GM21737 (cell line): ENCODE measurements at regions not wholly inside any gene's neighbourhood (a gene's known extent, or its start where the extent isn't known, plus 50 kb on each side); places are given as distances from the start of the nearest gene placed in this dataset.
"Not testable (repeated sequence)": the region's sequence is repeated elsewhere in the genome, so short reads cannot be mapped to it uniquely, and the experiment has no call there.

Source experiments
- ATAC-seq: cut with Tn5 transposase; IDR thresholded peaks from one replicate; pipeline ENCODE4 v1.9.1; 2021; ENCODE audit warnings: mild to moderate bottlenecking, moderate library complexity; ENCODE audit not compliant: unreplicated experiment

DNA sequence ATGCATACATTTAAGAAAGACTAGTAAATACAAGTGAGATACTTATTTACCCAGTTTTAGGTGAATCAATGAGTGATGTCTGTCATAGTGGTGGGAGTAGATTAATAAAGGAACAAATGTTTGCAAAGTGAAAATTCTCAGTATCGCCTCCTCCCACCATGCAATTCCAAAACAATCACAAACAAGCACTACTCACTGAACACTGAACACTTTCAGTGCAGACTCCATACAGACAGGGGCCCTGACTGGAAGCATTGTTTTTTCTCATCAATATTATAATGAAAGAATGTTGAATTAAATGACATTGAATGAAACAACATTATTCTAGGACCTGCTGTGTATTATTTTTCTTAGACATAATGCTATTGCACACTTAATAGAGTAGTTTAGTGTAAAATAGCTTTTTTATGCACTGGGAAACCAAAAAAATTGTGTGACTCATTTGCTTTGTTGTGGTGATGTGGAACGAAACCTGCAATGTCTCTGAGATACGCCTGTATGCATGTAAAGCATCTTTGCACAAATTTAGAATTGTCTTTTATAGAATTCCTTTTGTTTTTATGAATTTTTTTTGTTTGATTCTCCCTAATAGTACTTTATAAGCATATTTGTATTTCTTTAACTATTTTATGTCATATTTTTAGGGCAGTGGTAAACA lies 317.5 kb downstream of the UTRN start:
- ATAC-seq: no peak

DNA sequence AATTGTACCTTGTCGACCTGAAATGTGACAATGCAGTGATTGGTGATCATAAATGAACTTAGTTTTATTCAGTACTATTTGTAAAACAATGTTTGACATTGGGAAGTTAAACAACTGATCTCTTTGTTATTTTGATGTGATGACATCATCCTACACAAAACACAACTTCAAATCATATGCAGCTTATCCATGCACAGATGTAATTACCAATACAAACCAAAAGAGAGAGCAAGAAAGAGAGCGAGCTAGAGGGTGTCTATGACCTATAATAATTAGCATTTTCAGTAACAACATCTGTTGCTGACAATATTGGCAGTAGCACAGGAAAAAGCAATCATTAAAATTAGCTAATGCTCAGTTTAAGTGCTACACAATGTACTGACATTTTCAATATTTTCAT lies 320.9 kb downstream of the UTRN start:
- no peak for ATAC-seq

DNA sequence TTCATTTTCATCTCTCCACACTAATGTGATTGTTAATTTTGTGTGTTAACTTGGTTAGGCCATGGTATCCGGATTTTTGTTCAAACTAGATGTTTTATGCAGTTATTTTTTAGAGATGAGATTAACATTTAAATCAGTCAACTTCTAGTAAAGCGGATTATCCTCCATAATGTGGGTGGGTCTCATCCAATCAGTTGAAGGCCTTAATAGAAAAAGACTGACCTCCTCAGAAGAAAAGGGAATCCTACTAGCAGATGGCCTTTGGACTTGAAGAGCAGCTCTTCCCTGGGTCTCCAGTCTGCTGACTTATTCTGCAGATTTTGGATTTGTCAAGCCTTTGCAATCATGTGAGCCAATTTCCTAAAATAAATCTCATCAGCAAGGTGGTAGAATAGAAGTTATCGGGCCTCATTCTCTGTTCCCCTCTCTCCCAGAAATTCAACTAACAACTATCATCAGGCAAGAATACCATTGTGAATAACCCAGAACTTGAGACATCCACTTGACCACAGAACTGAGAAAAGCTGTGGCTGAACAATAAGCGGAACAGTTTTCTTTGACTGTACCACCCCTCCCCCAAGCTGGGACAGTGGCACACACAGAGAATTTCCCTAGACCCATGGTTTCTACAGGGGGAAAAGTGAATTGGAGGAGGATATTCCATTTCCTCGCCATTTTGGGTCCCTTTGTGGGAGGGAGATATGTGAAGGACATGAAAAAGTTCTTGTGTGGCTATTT lies 323.0 kb downstream of the UTRN start:
- no peak for ATAC-seq

DNA sequence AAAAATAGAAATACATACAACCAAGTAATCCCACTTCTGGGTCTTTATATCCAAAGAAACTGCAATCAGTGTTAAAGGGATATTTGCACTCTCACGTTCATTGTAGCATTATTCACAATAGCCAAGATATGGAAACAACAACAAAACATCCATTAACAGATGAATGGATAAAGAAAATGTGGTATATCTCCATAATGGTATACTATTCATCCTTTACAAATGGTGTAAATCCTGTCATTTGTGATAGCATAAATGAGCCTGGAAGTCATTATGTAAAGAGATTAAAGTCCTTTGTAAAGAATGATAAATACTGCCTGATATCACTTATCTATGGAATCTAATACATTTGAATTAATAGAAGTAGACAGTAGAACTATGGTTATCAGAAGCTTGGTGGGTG lies 327.7 kb downstream of the UTRN start:
- ATAC-seq: no peak

DNA sequence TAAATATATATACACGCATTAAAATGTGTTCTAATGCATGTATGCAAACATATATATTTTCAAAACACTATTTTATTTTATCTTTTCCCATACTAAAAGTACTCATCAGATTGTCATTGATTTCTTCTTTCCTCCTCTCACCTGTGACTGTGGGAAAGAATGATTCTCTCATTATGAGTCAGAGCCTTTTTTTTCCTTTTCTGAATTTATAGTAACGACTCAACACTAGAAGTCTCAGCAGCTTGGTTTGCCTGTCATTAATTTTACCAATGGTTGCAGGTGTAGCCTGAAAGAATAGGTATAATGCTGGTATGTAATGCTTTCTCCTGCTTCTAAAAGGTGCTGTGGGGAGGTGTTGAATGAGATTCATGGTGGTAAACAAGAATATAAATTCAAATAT lies 328.7 kb downstream of the UTRN start:
- peak; percentile 65 for ATAC-seq

DNA sequence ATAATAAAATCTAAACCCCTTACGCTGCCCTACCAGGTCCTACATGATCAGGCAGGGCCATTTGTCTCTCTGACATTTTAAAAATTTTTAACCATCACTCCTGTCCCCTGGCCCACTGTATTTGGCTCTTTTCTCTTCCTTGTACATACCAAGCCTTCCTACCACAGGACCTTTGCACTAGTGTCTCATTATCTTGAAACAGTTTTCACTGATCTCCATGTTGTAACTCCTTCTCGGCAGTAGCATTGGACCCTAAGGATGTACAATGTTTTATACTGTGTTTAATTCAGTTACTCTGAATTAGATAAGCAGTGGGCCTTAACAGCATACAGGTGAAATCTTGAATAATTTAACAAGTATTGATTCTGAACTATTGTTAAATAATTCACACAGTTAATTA lies 330.7 kb downstream of the UTRN start:
- no peak for ATAC-seq

DNA sequence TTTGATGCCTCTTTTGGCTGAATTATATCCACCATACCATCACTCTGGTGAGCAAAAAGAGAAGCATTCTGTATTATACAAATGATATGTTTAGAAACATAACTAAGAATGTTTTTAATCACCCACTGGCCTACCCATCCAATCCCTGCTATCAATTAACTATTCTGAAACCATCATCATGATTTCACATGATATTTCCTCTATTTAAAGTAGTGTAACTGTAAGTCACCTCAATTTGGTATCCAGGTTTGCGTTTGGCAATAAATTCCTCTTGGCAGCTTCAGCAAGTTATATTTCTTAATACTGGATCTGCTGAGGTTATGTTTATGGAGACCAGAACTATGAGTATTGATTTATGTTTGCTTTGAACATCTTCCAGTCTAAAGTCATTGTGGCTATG lies 332.1 kb downstream of the UTRN start:
- ATAC-seq: no peak

DNA sequence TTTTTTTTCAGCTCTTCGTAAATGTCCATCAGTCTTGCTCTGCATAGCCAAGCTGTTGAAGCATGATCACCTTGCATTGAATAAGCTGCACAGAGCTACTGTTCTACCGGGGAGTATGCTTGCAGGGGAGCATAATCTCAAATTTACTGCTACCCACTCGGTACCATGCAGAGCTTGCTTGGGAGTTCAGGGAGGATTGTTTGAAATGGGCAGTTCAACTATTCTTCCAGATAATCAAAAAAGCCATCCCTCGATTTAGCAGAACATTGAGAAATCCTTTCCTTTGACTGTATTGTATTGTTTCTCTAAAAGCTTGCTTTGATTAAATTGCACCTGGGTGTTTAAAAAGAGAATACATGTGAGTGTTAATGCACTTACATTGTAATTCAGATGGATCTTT lies 332.6 kb downstream of the UTRN start:
- ATAC-seq: no peak

DNA sequence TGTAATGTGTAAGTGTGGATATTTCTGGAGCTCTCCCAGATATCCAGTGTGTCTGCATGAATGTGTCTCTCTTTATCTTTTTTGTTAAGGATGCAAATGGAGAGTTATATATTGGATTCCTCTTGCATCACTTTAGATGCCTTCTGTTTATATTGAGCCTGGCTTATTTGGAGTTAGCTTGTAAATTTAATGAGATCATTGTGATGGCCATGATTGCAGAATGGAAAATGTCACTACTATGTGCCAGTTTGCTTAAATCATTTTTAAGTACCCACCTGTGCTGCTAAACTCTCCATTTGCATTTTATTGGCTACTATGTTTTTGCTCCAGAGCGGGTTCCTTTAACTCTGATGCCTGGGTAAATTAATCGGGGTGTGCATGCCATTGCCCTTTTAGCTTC lies 334.8 kb downstream of the UTRN start:
- no peak for ATAC-seq

DNA sequence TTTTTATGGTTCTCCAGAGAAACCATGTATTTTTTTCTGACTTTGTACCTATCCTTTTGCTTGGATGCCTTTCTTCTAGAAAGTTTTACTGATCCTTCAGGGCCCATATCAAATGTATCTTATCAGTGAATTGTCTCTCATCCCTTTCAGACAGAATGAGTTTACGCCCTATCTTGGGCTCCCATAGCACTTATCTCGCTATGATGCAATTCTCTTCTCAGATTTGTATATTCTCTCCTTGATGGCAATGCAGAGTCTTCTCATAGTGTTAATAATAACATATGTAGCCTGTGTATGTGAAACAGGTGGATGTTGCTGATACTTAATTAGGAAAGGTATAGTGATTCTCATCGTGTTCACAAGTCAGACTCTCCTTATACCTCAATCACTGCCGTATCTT lies 336.2 kb downstream of the UTRN start:
- no peak for ATAC-seq

DNA sequence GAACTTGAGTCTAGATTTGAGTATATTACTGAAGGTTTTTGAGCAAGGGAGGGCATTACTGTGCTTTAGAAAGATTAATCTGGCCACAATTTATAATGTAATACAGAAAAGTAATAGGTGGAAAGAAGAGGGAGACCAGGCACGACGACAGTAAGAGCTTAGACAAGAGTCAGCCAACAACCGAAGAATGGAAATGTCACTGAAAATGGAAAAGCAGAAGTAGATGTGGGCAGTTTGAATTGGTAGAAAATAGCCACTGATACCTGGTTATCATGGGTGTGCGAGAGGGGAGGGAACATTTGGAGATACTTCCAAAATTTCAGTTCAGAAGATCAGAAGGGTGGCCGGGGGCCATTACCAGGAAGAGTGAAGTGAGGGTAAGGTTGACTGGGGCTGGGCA lies 339.1 kb downstream of the UTRN start:
- no peak for ATAC-seq

DNA sequence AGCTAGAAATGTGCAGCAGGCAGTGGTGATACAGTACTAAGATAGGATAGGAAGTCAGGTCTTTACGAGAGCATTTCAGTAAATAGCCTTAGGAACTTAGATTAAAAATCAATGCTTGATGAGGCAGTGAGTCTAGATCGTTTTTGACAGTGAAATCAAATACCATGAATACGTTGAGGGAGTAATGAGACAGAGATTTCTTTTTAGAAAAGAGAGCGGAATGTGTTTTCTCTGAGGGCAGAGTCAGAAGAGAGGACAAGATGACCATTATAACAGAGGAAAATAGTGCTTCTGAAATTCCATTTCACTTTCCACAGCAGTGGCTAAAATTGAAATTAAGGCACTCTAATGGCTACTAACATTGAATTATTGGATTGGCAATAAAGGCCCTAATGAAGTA lies 339.6 kb downstream of the UTRN start:
- no peak for ATAC-seq

DNA sequence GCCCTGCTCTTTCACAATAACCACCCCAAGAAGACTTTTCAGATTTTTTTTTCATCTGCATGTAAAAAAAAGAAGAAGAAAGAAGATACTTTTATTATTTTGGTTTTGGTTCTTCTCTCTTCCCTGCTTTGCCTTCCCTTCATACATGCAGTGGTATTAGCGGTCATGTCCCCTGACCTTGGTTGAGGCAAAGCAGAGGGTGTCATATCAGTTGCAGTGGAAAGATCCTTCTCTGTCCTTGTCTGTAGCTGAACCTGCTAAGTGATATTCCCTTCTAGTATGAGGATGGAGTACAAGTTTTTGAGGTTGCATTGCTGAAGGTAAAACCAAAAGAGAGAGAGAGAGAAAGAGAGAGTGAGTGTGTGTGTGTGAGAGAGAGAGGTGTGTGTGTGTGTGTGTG lies 345.7 kb downstream of the UTRN start:
- ATAC-seq: no peak

DNA sequence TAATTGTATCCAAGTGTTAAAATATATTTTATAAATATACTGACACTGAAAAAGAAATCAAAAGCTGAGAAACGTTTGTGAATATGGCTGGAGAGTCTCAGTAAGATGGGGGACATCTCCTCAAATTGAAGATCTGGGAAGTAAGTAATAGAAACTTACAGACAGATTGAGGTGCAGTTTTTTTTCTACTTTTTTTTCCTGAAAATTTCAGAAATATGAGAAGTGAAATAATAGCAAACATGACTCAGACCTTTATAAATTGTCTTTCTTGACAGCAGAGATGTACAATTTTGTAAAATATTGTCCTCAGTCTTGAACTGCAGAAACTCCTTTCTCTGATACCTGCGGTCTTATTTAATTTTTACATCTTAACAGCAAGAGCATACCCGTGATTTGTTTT lies 347.1 kb downstream of the UTRN start:
- ATAC-seq: no peak

DNA sequence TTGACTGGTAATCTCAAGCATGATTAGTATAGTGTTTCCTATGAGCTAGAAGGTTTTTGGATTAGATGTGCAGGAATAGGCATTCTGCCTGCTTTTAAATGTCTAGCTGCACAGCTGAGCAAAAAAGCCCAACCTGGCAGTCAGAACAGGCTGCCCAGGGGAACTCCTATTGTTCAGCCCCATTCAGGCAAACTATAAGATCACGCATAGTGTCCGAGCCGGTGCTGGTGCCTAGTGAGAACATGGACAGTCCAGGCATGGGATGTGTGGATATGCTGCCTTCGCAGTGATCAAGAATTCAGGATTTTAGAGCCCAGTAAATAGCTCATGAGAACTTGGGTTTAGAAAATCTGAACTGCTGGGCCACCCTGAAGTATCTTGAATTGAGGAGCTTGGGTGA lies 348.8 kb downstream of the UTRN start:
- ATAC-seq: no peak

DNA sequence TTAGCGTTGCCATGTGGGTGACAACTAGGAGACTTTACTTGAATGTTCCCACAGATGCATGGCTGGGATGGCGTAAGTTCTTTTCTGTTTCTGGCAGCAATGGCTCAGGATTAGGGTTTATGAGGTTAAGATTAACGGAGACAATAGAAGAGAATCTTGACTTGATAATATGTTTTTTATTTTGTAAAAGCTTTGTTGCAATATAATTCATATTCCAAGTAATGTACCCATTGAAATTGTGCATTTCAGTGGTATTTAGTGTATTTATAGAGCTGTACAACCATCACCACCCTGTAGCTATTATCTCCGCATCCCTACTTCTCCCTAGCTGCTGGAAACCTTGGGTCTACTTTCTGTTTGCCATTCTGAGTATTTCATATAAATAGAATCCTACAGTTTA lies 349.2 kb downstream of the UTRN start:
- no peak for ATAC-seq

DNA sequence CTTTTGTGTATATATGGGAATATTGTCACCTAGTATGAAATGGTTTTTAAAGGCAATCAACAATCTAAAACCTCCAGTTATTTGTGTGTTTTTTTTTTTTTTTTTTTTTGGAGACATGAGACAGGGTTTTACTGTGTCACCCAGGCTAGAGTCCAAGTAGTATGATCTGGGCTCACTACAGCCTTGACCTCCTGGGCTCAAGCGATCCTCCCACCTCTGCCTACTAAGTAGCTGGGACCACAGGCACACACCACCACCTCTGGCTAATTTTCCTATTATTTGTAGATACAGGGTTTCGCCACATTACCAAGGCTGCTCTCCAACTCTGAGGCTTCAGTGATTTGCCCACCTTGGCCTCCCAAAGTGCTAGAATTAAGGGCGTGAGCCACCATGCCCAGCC lies 349.9 kb downstream of the UTRN start:
- no peak for ATAC-seq

DNA sequence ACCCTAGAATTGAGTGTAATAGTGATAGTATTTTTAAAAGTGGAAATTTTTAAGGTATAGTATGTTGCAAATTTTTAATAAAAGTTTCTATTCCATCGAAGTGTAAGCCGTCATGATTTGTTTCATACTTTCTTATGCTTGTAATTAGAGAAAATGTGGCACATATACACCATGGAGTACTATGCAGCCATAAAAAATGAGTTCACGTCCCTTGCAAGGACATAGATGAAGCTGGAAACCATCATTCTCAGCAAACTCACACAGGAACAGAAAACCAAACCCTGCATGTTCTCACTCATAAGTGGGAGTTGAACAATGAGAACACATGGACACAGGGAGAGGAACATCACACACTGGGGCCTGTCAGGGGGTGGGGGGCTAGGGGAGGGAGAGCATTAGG lies 350.9 kb downstream of the UTRN start:
- not testable (repeated sequence) for ATAC-seq

DNA sequence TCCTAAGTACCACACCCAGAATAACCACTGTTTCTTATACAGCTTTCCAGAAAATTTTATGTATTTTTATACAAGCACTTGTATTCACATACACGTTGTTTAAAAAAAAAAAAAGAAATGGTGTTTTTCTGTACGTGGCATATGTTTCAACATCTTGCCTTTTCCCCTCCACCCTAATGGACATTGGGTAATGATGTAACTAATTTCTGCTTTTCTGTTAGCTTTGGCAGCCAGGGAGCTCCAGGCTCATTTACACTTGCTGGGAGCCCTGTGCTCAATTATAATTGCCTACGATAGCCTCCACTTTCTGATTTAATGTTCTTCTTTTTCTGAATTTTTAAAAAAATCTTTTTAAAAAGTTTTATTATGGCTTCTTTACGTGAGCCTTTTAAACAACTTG lies 352.4 kb downstream of the UTRN start:
- no peak for ATAC-seq

DNA sequence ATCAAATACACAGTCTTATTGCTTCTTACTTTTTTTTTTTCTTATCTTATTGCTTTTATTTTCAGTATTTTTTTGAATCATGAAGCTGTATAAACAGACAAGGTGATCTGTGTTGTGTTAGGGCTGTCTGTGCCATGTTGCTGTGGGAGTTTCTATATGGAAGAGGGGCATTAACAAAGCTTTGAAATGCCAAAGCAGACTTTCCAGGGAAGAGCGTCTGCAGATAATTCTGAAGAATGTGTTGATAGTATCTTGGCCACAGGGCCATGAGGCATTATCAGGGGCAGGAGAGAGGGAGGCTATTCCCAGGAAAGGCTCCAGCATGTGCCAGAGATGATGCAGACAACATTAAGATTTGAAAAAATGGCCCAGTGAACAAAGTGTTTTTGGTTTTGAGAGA lies 354.5 kb downstream of the UTRN start:
- ATAC-seq: no peak

DNA sequence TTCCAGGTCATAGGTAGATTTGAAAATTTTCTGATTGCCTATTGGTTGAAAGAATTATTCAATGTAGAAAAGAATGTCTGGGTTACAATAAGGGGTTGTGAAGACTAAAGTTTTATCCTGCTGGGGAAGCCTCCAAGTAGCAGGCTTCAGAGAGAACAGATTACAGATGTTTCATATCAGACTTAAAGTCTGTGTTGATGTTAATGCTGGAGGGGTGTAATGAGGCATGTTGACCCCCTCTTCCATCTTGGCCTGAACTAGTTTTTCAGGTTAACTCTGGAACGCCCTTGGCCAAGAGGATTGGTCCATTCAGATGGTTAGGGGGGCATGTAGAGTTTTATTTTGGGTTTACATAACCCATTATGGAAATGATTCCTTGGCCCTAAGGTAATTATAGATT lies 356.2 kb downstream of the UTRN start:
- ATAC-seq: no peak

DNA sequence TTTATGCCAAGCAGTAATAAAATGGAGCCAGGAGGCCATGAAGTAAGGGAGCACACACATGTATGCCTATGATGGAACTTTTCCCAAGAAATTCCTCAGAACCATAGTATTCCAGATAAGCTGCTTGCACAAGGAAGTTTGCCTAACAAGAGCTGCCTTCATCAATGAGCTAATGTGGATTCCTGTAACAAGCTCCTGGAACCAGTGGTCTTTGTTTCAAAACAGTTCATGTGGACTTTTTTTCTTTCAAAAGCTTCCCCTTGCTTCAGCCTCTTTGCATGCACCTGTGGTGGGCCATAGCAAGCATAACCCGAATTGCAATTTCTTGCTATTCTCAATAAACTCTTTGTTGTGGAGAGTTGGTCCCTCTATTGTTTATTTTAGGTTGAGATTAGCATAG lies 359.6 kb downstream of the UTRN start:
- ATAC-seq: no peak
